GM23248 (cell line): ENCODE measurements at regions not wholly inside any gene's neighbourhood (a gene's known extent, or its start where the extent isn't known, plus 50 kb on each side); places are given as distances from the start of the nearest gene placed in this dataset.

Experiments
- EZH2 ChIP-seq: fragments of 200-600 bp; sonication (generic); IDR thresholded peaks from 2 replicates; pipeline ENCODE4 v1.6.1; 2018; ENCODE audit warnings: antibody characterized with exemption, mild to moderate bottlenecking; ENCODE audit not compliant: insufficient read depth, poor library complexity, severe bottlenecking
- EZH2phosphoT487 ChIP-seq: fragments of 200-600 bp; sonication (generic); IDR thresholded peaks from 2 replicates; pipeline ENCODE4 v1.6.1; 2018; ENCODE audit warnings: antibody characterized with exemption, moderate library complexity, mild to moderate bottlenecking, low read depth; ENCODE audit not compliant: insufficient read depth

DNA sequence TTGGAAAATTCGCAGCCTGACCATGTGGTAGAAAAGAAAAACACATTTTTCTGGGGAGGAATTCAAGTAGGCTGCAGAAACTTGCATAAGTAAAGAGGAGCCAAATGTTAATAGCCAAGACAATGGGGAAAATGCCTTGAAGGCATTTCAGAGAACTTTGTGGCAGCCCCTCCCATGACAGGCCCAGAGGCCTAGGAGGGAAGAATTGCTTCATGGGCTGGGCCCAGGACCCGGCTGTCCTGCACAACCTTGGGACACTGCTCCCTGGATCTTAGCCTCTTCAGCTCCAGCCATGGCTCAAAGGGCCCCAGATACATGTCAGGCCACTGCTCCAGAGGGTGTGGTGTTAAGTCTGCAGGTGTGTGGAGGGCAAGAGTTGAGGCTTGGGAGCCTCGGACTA is 158.6 kb downstream of the OSTF1 start:
- TF ChIP-seq EZH2phosphoT487 = no peak
- no peak for TF ChIP-seq EZH2
